Adrenal gland (tissue), 9 donors: ENCODE measurements at regions not wholly inside any gene's neighbourhood (a gene's known extent, or its start where the extent isn't known, plus 50 kb on each side); places are given as distances from the start of the nearest gene placed in this dataset.

Experiments used
- DNase-seq, 7 donors: peaks; one replicate each; pipeline ENCODE4 v3.0.0-alpha.2; 2019 to 2020
- H3K27ac ChIP-seq, 5 donors: fragments of 200-600 bp; sonication (generic) in 4 of 5; 1 replicate in 3 of 5; 2 replicates in 2 of 5; pipeline versions ENCODE4 v1.5.1 to v1.8.0; 2016 to 2020; ENCODE audit warnings: mild to moderate bottlenecking in 1 of 5
- H3K27me3 ChIP-seq: fragments of 200-600 bp; 2 replicates; pipeline ENCODE4 v1.8.0; 2021
- H3K36me3 ChIP-seq, 2 donors: fragments of 200-600 bp; replicated peaks in 1 of 2; 1 replicate in 1 of 2; 2 replicates in 1 of 2; pipeline versions ENCODE4 v1.5.1 to v1.8.0; 2018 to 2022
- H3K4me1 ChIP-seq, 2 donors: fragments of 200-600 bp; replicated peaks in 1 of 2; 1 replicate in 1 of 2; 2 replicates in 1 of 2; pipeline versions ENCODE4 v1.5.1 to v1.8.0; 2018 to 2021
- H3K4me3 ChIP-seq, 4 donors: fragments of 200-600 bp; sonication (generic) in 3 of 4; one replicate each; pipeline ENCODE4 v1.5.1; 2016 to 2018
- H3K9me3 ChIP-seq, 3 donors: fragments of 200-600 bp; sonication (generic) in 1 of 3; replicated peaks in 1 of 3; 1 replicate in 2 of 3; 2 replicates in 1 of 3; pipeline versions ENCODE4 v1.5.1 to v1.8.0; 2016 to 2021
- POLR2A ChIP-seq, 2 donors: fragments of 450-650 bp; IDR thresholded peaks; one replicate each; pipeline ENCODE4 v1.6.1; 2017; ENCODE audit warnings: antibody characterized with exemption in 2 of 2, mild to moderate bottlenecking in 2 of 2, moderate library complexity in 1 of 2
- WGBS, 4 donors: extraction: QIAGEN DNeasy Blood & Tissue Kit in 2 of 4; methylation state at CpG; one replicate each; pipeline versions ENCODE4 v1.1.5 to v1.1.7; 2013 to 2017; 5-methylcytosine and 5-hydroxymethylcytosine counted together
- intact Hi-C, 2 donors: fragments of 100-400 bp; cut with DNase I; formaldehyde crosslinking; loops; one replicate each; pipeline versions ENCODE4 v1.14.1 to v1.15.0; 2022 to 2023
- TF ChIP-seq, protein P1 (sequence below), 6 experiments: fragments of 450-650 bp in 4 of 6; fragments of 200-600 bp in 2 of 6; sonication (generic) in 1 of 6; IDR thresholded peaks; 1 replicate in 5 of 6; 2 replicates in 1 of 6; pipeline versions ENCODE4 v1.5.1 to v1.8.0; 2016 to 2021; ENCODE audit warnings: antibody characterized with exemption in 6 of 6, mild to moderate bottlenecking in 2 of 6, moderate library complexity in 1 of 6
- donor health status: healthy with polysubstance abuse.
- donor health status: Bipolar disorder and iron deficiency.
- donor health status: DM: yes; HTN: yes; CAD: no.
- donor health status: DM: no; HTN: no; CAD: no.
- donor health status: DM: no; HTN: no; CAD: no.

DNA sequence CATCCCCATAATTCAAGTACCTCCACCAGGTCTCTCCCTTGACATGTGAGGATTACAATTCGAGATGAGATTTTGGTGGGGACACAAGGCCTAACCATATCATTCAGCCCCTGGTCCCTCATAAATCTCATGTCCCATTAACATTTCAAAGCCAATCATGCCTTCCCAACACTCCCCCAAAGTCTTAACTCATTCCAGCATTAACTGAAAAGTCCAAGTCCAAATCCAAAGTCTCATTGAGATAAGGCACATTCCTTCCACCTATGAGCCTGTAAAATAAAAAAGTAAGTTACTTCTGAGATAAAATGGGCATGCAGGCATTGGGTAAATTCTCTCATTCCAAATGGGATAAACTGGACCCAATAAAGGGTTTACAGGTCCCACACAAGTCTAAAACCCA, 849.7 kb downstream of the BCL11A start:
- intact Hi-C loops = no loop called here
- no peaks in the 10 kb centered on the region for H3K27me3 ChIP-seq
- no peaks in the 10 kb centered on the region for H3K4me1 ChIP-seq
- no peak for DNase-seq
- WGBS, 4 donors = 80 to 93% (median 88%) methylated on average over 1 of the region's 1 CpG
- H3K36me3 ChIP-seq = no peaks in the 10 kb centered on the region
- H3K4me3 ChIP-seq = no peak overlapping the region
- H3K27ac ChIP-seq = no peak overlapping the region
- no peak for TF ChIP-seq POLR2A (IDR thresholded peaks at IDR 0.05)
- TF ChIP-seq, protein P1, sequence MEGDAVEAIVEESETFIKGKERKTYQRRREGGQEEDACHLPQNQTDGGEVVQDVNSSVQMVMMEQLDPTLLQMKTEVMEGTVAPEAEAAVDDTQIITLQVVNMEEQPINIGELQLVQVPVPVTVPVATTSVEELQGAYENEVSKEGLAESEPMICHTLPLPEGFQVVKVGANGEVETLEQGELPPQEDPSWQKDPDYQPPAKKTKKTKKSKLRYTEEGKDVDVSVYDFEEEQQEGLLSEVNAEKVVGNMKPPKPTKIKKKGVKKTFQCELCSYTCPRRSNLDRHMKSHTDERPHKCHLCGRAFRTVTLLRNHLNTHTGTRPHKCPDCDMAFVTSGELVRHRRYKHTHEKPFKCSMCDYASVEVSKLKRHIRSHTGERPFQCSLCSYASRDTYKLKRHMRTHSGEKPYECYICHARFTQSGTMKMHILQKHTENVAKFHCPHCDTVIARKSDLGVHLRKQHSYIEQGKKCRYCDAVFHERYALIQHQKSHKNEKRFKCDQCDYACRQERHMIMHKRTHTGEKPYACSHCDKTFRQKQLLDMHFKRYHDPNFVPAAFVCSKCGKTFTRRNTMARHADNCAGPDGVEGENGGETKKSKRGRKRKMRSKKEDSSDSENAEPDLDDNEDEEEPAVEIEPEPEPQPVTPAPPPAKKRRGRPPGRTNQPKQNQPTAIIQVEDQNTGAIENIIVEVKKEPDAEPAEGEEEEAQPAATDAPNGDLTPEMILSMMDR (IDR thresholded peaks at IDR 0.05) = no peak
- H3K9me3 ChIP-seq = no peaks in the 10 kb centered on the region

DNA sequence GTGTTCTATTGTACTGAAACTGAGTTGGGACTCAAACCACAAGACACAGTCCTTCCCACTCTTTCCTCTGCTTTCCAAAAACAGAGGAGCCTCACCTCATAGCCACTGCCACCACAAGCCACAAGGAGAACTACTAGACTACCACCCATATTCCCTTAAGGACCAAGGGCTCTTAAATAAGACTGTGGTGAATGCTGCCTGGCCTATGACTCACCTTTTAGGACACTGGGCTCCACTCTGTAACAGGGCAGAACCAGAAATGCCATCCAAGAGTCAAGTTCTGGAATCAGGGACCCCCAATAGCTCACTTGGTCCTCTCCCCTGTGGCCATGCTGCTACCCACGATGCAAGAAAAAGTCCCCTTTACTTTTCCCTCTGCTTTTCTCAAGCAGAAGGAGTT, 851.4 kb downstream of the BCL11A start:
- 63 to 90% (median 82%) methylated on average over 1 of the region's 1 CpG for WGBS, 4 donors
- TF ChIP-seq, protein P1 (IDR thresholded peaks at IDR 0.05) = no peak
- TF ChIP-seq POLR2A (IDR thresholded peaks at IDR 0.05) = no peak
- H3K4me3 ChIP-seq = no peak overlapping the region
- no peaks in the 10 kb centered on the region for H3K27me3 ChIP-seq
- no peak for DNase-seq
- intact Hi-C loops = no loop called here
- H3K27ac ChIP-seq = no peak overlapping the region
- H3K36me3 ChIP-seq = no peaks in the 10 kb centered on the region
- H3K9me3 ChIP-seq = no peaks in the 10 kb centered on the region
- H3K4me1 ChIP-seq = no peaks in the 10 kb centered on the region

DNA sequence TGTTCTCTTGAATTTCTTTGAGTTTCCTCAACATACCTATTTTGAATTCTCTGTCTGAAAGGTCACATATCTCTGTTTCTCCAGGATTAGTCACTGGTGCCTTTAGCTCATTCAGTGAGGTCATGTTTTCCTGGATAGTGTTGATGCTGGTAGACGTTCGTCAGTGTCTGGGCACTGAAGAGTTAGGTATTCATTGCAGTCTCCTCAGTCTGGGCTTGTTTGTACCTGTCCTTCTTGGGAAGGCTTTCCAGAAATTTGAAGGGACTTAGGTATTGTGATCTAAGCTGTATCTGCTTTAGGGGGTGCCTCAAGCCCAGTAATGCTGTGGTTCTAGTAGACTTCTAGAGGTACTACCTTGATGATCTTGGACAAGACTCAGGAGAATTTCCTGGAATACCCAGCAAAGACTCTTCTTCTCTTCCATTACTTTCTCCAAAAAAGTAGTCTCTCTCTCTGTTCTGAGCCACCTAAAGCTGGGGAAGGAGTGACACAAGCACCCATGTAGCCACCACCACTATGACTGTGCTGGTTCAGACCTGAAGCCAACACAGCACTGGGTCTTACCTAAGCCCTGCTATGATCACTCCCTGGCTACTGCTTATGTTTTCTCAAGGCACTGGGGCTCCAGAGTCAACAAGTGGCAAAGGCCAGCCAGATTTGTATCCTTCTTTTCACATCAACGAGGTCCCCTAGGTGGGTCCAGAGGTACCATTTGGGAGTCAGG, 852.0 kb downstream of the BCL11A start:
- Histone ChIP-seq H3K4me1 (no peaks in the 10 kb centered on the region), H3K27ac (no peak overlapping the region), H3K9me3 (no peaks in the 10 kb centered on the region), H3K4me3 (no peak overlapping the region), H3K36me3 (no peaks in the 10 kb centered on the region), H3K27me3 (no peaks in the 10 kb centered on the region)
- DNase-seq = no peak
- intact Hi-C loops = no loop called here
- 58 to 79% (median 75%) methylated on average over 2 to 3 of the region's 3 CpGs for WGBS, 4 donors
- no peak for TF ChIP-seq POLR2A (IDR thresholded peaks at IDR 0.05)
- TF ChIP-seq, protein P1 (IDR thresholded peaks at IDR 0.05) = no peak

DNA sequence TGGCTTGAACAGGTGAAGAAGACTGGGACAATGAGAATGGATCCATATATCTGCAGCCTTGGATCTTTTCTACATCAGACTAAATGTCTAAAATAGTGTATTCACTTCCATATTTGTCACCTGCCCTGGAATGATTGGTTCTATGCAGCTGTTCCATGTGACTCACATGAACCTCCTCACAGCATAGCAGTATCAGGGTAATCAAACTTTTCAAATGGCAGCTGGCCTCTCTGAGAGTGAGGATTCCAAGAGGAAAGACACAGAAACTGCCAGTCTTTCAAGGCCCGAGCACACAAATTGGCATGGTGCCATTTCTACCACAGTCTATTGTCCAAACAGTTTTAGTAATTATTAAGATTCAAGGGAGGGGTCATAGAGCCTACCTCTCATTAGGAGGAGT, 859.3 kb downstream of the BCL11A start:
- Histone ChIP-seq H3K4me1 (no peaks in the 10 kb centered on the region), H3K27me3 (no peaks in the 10 kb centered on the region), H3K9me3 (no peaks in the 10 kb centered on the region), H3K4me3 (no peak overlapping the region), H3K27ac (no peak overlapping the region), H3K36me3 (no peaks in the 10 kb centered on the region)
- intact Hi-C loops = no loop called here
- no peak for DNase-seq
- WGBS, 4 donors = 54 to 91% (median 75%) methylated on average over 1 of the region's 1 CpG
- TF ChIP-seq, protein P1 (IDR thresholded peaks at IDR 0.05) = no peak
- TF ChIP-seq POLR2A (IDR thresholded peaks at IDR 0.05) = no peak
